ENCODE measurements at regions not wholly inside any gene's neighbourhood (a gene's known extent, or its start where the extent isn't known, plus 50 kb on each side); places are given as distances from the start of the nearest gene placed in this dataset.

GRCh38 chr2:209208211-209208610 is 215.6 kb upstream of the MAP2 start:
- FAIRE-seq = peak; percentile 7
- H3K4me1 ChIP-seq (replicated peaks in 1 of 4; ENCODE audit: control insufficient read depth in 3 of 4, insufficient read depth in 4 of 4, low read length in 3 of 4) = peaks cover 0 to 2% (median 0%) of the 10 kb centered on the region in 4 experiments; a peak in 1 of 7 replicates
- no peak overlapping the region for H2BK15ac ChIP-seq (ENCODE audit: low read length)
- CTCF ChIA-PET (ENCODE audit: partially characterized antibody) = interaction anchor here (0.6 to 3.4 kb wide), 22 partner anchors 14 to 817 kb away, joined by 3 to 18 read pairs (median 4); no protein-coding TSS in a partner anchor
- H2BK120ac ChIP-seq (replicated peaks; ENCODE audit: low read depth, low read length) = no peak overlapping the region
- peak overlapping the region; percentile 0 to 60 (median 32); a peak in 7 of 8 replicates for H3K4me3 ChIP-seq (ENCODE audit: extremely low read depth in 1 of 4, insufficient read depth in 2 of 4, low read depth in 3 of 4, low read length in 4 of 4)
- H2BK5ac ChIP-seq (ENCODE audit: low read depth, low read length) = no peak overlapping the region
- peaks cover 0 to 2% of the 10 kb centered on the region in 2 experiments; a peak in 2 of 4 replicates for H3K9me3 ChIP-seq (ENCODE audit: insufficient read depth in 2 of 2, low read depth in 1 of 2, low read length in 1 of 2)
- no peaks in the 10 kb centered on the region for H4K20me1 ChIP-seq (replicated peaks in 1 of 2; ENCODE audit: control insufficient read depth in 1 of 2, insufficient read depth in 2 of 2, low read length in 2 of 2)
- H2BK20ac ChIP-seq (ENCODE audit: low read length) = no peak overlapping the region
- no peak overlapping the region for H2AK5ac ChIP-seq (ENCODE audit: low read depth, low read length)
- peak; percentile 21 to 62 for DNase-seq (ENCODE audit: low read depth in 1 of 2, low spot score in 2 of 2)
- H3K56ac ChIP-seq (replicated peaks; ENCODE audit: insufficient read length, low read depth, low read length) = no peak overlapping the region
- POLR2A ChIA-PET (ENCODE audit: partially characterized antibody) = interaction anchor here (0.6 to 3.2 kb wide), 4 partner anchors 96 to 115 kb away, joined by 3 to 16 read pairs (median 6); no protein-coding TSS in a partner anchor
- no peak overlapping the region for H3K4ac ChIP-seq (replicated peaks; ENCODE audit: insufficient read length, low read depth, low read length)
- no peaks in the 10 kb centered on the region for H3K23me2 ChIP-seq (ENCODE audit: low read depth, low read length)
- H4K8ac ChIP-seq (ENCODE audit: extremely low read depth, insufficient read depth, low read length) = no peak overlapping the region
- no peak overlapping the region for H3K14ac ChIP-seq (ENCODE audit: insufficient read length)
- H3K36me3 ChIP-seq (ENCODE audit: control insufficient read depth in 2 of 4, insufficient read depth in 4 of 4, low read length in 3 of 4) = no peaks in the 10 kb centered on the region
- H3K79me1 ChIP-seq (ENCODE audit: low read depth, low read length) = no peaks in the 10 kb centered on the region
- no peak overlapping the region for H2BK12ac ChIP-seq (ENCODE audit: low read depth, low read length)
- H3K27me3 ChIP-seq (replicated peaks in 1 of 4; ENCODE audit: control insufficient read depth in 3 of 4, extremely low read depth in 1 of 4, insufficient read depth in 3 of 4, low read length in 3 of 4) = no peaks in the 10 kb centered on the region
- 28% methylated on average over 9 of the region's 9 CpGs; no CpG with 5 or more reads in 1 of the 2 experiments for WGBS, 2 experiments (ENCODE audit: extremely low coverage in 1 of 2, insufficient coverage in 1 of 2, insufficient read length in 1 of 2, insufficient replicate concordance in 2 of 2, low coverage in 1 of 2, low lambda C conversion rate in 2 of 2, missing lambda C conversion rate in 1 of 2)
- no peak overlapping the region for H4K5ac ChIP-seq (ENCODE audit: insufficient read length, low read depth, low read length)
- no peak overlapping the region for H3K18ac ChIP-seq (ENCODE audit: extremely low read depth, low read length)
- H2AFZ ChIP-seq (ENCODE audit: low read length) = 0 out of 2 replicates have a peak overlapping the region, but pooled peaks have one; percentile 43
- no peak overlapping the region for H4K91ac ChIP-seq (replicated peaks; ENCODE audit: insufficient read length, low read length)
- peak overlapping the region; percentile 65 to 69 for H3K4me2 ChIP-seq (ENCODE audit: insufficient read depth in 1 of 2, low read depth in 2 of 2, low read length in 2 of 2)
- peaks cover 0 to 24% of the 10 kb centered on the region in 2 experiments; a peak in 2 of 4 replicates for H3K79me2 ChIP-seq (ENCODE audit: control insufficient read depth in 1 of 2, insufficient read depth in 2 of 2, low read length in 2 of 2)
- H3K23ac ChIP-seq (ENCODE audit: insufficient read length) = no peak overlapping the region
- no peak overlapping the region for H3K27ac ChIP-seq (ENCODE audit: low read depth, low read length)
- peak overlapping the region in 2 of 4 experiments; percentile 4 to 71; a peak in 2 of 7 replicates for H3K9ac ChIP-seq (replicated peaks in 1 of 4; ENCODE audit: extremely low read depth in 1 of 4, low read depth in 3 of 4, low read length in 3 of 4)
- TF ChIP-seq CTCF (IDR thresholded peaks at IDR 0.05; ENCODE audit: control extremely low read depth in 1 of 3, insufficient read depth in 1 of 3, low read depth in 1 of 3, low read length in 3 of 3) = peak in 2 of 3 experiments; percentile 62 to 67; a peak in 3 of 4 replicates
- no peak for TF ChIP-seq POLR2A (IDR thresholded peaks at IDR 0.05; ENCODE audit: control extremely low read depth in 1 of 2, low read depth in 2 of 2, low read length in 2 of 2)
- TF ChIP-seq NANOG (IDR thresholded peaks at IDR 0.05; ENCODE audit: insufficient read depth, low read depth, low read length, poor library complexity, severe bottlenecking) = no peak
- no peak for TF ChIP-seq SUZ12 (IDR thresholded peaks at IDR 0.05; ENCODE audit: low read length)
- TF ChIP-seq TAF1 (IDR thresholded peaks at IDR 0.05; ENCODE audit: low read depth, low read length) = no peak
- TF ChIP-seq EZH2 (IDR thresholded peaks at IDR 0.05; ENCODE audit: low read depth, low read length, severe bottlenecking) = no peak
- no peak for TF ChIP-seq GABPA (IDR thresholded peaks at IDR 0.05; ENCODE audit: borderline replicate concordance, insufficient read depth, low read length)
- no peak for TF ChIP-seq POU5F1 (IDR thresholded peaks at IDR 0.05; ENCODE audit: low read depth, low read length)
- no peak for TF ChIP-seq MAX (IDR thresholded peaks at IDR 0.05)
- TF ChIP-seq CHD2 (IDR thresholded peaks at IDR 0.05; ENCODE audit: low read length) = no peak
- peak; percentile 64; the same call in 1 of the 2 replicates for TF ChIP-seq KDM5A (IDR thresholded peaks at IDR 0.05; ENCODE audit: low read length)
